ENCODE measurements at regions not wholly inside any gene's neighbourhood (a gene's known extent, or its start where the extent isn't known, plus 50 kb on each side); places are given as distances from the start of the nearest gene placed in this dataset.

- H3K27ac ChIP-seq = peak overlapping the region; percentile 65
- TF ChIP-seq, protein P1, sequence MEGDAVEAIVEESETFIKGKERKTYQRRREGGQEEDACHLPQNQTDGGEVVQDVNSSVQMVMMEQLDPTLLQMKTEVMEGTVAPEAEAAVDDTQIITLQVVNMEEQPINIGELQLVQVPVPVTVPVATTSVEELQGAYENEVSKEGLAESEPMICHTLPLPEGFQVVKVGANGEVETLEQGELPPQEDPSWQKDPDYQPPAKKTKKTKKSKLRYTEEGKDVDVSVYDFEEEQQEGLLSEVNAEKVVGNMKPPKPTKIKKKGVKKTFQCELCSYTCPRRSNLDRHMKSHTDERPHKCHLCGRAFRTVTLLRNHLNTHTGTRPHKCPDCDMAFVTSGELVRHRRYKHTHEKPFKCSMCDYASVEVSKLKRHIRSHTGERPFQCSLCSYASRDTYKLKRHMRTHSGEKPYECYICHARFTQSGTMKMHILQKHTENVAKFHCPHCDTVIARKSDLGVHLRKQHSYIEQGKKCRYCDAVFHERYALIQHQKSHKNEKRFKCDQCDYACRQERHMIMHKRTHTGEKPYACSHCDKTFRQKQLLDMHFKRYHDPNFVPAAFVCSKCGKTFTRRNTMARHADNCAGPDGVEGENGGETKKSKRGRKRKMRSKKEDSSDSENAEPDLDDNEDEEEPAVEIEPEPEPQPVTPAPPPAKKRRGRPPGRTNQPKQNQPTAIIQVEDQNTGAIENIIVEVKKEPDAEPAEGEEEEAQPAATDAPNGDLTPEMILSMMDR (conservative IDR thresholded peaks at IDR 0.05) = no peak
Observed at GRCh38 chr13:72174549-72174948, 307.5 kb upstream of the DACH1 start.

DNA sequence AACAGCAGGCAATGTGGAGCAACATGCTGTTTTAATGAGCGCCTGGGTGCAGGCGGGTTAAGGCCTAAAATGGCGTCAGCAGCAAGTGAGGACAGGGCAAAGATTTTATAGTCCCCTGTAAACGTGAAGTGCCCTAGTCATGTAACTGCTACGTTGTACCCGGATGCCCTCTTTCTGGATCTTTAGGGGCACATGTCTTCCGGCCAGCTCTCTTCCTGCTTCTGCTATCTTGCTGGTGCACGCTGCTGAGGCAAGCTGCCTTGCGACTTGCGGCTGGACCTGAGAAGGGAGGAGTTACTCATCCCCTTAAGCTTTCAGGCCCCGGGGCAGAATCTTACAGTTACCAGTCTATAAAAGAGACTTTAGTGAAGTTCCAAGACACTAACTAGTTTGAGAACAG is 303.6 kb upstream of the DACH1 start:
- no peak overlapping the region for H3K27ac ChIP-seq
- TF ChIP-seq, protein P1 (conservative IDR thresholded peaks at IDR 0.05) = no peak

DNA sequence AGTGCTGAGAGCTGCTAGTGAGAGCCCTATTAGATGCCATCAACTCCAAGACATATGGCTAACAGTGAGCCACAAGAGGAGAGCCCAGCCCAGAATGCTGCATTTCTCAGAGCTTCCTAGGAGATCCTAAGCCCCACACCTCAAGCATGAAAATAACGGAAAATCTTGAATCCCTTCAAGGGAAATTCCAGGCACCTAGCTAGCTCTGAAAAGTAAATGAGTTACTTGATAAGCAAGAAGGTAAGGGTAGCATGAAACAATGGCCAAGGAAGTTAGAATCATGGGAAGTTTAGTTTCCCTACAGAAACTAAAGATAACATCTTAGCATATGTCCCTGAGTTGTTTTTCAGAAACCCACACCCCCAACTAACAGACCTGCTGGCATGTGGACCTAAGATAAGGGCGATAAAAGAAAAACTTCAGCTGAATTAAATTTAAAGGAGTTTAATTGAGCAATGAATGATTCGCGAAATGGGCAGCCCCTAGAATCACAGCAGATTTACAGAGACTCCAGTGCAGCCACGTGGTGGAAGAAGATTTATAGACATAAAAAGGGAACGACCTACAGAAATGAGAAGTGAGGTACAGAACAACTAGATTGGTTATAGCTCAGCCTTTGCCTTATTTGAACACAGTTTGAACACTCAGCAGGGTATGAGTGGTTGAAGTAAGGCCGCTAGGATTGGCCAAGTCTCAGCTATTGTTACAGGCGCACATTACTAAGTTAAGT is 301.3 kb upstream of the DACH1 start:
- H3K27ac ChIP-seq = no peak overlapping the region
- TF ChIP-seq, protein P1 (conservative IDR thresholded peaks at IDR 0.05) = no peak

GRCh38 chr13:72166102-72166650 is 299.2 kb upstream of the DACH1 start:
- TF ChIP-seq, protein P1 (conservative IDR thresholded peaks at IDR 0.05) = no peak
- no peak overlapping the region for H3K27ac ChIP-seq

DNA sequence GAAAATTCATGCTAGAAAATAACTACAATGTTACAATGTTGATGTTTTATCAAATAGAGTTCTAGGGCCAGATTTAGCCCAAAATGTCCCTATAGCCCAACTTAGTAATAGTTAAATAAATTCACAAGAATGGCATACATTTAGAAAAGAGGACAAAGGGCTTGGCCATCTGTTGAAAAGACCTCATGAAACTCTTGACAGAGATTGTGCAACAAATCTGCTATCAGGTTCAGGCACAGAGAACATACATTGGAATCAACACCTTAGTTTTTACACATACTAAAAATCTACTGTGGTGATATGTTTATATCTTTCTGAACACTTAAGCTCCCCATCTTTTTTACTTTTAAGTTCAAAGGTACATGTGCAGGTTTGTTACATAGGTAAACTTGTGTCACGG is 298.3 kb upstream of the DACH1 start:
- no peak overlapping the region for H3K27ac ChIP-seq

GRCh38 chr13:72164811-72165210 is 297.8 kb upstream of the DACH1 start:
- H3K27ac ChIP-seq = no peak overlapping the region
- TF ChIP-seq, protein P1 (conservative IDR thresholded peaks at IDR 0.05) = no peak

More for the DNA sequence above, 298.3 kb upstream of the DACH1 start:
- TF ChIP-seq, protein P1 (conservative IDR thresholded peaks at IDR 0.05) = no peak

- TF ChIP-seq, protein P1 (conservative IDR thresholded peaks at IDR 0.05) = no peak
- no peak overlapping the region for H3K27ac ChIP-seq
Observed at GRCh38 chr13:72163678-72164077, 296.7 kb upstream of the DACH1 start.
